T-helper 2 cell treated with Interferon-gamma antibody and Interleukin-4, amounts not matched to agents 100 ng/mL and 5 ng/mL, for 36 hours (primary cell): ENCODE measurements at regions not wholly inside any gene's neighbourhood (a gene's known extent, or its start where the extent isn't known, plus 50 kb on each side); places are given as distances from the start of the nearest gene placed in this dataset.
"Not testable (repeated sequence)": the region's sequence is repeated elsewhere in the genome, so short reads cannot be mapped to it uniquely, and the experiment has no call there.

Experiments used
- intact Hi-C: fragments of 100-400 bp; cut with micrococcal nuclease; formaldehyde crosslinking; loops from one replicate; pipeline ENCODE4 v1.15.1; 2023

DNA sequence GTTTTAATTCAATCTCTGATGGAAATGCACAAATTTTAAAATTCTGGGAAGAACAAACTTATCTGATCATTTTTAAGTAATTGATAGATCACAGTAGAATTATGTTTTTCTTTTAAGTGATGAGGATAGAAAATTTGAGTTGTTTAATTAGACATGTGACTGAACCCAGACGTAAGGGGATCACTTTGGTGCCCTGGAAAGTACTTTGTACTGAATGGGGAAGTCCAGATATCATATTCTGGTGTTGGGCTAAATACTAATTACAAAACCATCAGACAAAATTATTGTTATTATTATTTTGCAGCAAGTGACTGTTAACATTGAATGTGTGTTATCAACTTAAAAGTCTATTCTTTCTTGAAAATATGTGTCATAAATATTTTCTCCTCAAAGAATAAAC, 994.6 kb downstream of the TSN start:
- intact Hi-C loops = no loop called here

DNA sequence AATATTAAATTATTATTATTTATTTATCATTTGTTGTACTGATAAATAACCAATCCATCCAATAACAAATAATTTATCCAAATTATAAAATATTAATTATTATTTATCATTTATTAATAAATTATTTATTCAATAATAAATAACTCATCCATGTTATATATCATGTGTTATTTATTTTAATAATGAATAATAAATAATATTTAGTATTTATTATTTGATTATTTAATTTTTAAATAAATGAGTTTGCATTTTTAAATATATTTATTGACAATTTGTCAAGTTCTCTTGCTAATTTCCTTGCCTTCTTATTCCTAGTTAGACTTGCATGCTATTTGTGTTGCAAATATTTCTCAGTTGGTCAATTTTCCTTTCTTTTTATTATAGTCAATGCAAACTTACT, 995.4 kb downstream of the TSN start:
- intact Hi-C loops = no loop called here

DNA sequence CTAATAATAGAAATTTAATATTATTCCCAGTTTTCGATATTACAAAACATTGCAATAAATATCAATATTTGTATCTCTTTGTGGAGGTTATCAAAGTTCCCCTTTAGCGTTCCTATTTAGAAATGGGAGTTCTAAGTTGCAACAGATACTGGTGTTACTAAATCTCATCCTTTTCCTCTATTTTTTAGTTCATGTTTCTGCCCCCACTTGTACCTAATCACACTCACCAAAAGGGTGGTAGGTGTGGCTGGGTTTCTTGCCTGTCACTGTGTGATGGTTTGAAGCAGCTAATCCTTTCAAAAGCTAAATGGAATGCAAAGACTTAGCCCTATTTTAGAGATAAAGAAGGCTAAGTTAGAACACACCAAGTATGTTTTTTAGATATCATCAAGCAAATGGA, 997.9 kb downstream of the TSN start:
- intact Hi-C loops = no loop called here

DNA sequence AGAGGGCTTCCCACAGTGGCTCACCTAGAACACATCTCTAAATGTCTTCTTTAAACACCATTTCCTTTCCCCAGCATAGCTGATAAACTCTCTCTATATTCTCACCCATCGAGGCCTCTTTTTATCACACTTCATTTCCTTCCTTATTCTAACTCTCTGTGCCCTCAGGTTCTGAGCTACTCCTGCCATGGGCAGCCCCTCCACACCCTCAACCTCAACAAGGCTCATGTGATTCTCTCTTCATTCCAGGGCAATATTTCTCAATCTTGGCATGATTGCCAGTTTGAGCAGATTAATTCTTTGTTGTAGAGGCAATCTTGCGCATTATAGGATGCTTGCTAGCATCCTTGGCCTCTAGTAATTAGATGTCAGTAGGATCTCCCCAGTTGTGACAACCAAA, 999.1 kb downstream of the TSN start:
- intact Hi-C loops = no loop called here

DNA sequence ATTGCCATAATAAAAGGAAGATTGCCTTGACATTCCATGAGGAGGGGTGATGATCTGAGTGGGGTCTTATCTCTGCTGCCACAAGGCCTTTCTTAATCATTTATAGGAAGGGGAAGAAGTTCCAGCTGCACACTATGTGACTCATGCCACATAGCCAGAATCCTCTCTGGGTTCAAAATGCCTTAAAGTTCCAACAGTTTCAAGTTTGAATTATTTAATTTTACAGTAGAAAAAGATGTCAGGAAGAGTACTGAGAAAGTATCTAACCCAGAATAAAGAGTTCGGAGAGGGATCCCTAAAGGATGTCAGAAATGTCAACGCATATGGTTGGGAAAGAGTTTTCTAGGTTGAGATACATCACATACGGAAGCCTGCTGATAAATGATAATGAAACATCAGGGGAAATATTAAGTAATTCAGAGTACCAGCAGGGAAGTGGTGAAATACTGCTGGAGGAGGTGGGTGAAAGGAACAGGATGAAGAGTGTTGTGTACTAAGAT, 999.9 kb downstream of the TSN start:
- intact Hi-C loops = no loop called here

DNA sequence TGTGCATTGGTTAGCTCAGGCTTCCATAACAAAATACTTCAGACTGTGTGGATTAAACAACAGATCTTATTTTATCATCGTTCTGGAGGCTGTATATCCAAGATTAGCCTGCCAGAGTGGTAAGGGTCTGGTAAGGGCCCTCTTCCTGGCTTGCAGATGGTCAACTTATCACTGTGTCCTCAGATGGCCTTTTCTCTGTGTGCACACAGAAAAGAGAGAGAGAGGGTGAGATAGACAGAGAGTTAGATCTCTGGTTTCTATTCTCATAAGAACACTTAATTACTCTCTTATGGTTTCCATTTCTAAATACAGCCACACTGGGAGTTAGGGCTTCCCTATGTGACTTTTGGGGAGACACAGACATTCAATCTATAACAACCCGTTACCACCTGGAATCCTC, 1003.5 kb downstream of the TSN start:
- intact Hi-C loops = no loop called here

DNA sequence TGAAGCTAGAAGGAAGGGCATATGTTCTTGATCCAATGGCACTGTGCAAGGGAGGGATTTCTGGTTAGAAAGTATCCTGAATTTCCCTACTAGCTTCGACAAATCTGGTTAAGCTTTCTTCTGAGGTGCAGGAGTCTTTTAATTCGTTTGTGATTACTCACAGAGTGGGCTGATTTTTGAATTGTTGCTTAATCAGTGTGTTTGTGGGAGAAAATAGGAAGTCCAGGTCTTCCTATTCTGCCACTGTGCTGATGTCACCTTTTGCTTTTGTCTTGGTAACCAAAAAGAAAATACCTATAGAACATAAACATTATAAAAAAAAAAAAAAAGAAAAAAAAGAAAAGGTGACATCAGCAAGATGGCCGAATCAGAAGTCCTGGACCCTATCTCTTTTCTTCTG, 1008.6 kb downstream of the TSN start:
- intact Hi-C loops = no loop called here

DNA sequence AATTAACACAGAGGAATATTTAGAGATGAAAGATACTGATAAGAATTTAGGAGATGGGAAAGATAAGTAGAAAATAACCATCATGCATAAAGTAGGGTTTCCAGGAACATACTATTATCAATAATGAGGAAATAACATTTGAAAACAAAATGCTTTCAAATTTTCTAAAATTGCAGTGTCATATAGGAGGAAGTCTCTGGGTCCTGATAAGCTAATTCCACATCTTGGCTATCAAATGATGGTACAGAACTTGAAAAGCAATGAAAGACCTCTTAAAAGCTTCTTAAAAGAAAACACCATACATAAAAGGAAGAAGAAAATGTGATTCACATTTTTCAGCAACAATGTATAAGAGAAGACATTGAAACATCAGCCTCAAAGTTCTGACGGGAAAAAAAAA, 1024.8 kb downstream of the TSN start:
- intact Hi-C loops = no loop called here

DNA sequence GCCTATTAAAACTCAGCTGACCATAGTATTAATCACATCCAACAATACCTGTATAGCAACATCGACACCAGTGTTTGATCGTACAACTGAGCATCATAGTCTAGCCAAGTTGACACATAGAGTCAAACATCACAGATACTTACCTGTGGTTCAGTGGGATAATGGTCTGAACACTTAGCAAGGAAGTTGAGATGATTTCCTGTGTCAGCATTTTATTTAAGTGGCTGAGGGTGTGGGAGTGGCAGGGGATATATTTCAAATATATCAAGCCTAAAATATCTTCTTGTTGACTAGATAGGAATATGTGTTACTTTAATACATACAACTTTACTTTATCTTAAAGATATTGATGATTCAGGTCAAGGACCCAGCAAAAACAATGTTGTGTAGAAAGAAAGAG, 1038.6 kb downstream of the TSN start:
- intact Hi-C loops = no loop called here

DNA sequence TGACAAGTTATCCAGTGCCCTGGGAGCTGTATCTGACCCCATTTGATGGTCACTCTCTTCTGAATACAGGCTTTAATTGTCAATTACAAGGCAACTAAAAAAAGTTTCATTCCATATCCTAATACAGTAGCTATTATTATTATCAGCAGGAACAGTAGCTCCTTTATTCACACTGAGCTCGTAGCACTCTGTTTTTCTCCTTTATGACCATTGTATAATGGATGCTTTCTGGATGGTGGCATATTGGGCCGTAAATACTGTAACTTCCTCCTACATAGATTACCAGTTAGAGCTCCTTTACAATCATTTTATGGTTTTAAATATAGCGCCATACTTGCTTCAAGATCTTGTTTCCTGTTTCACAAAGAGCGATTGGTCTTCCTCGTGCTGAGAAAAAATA, 1040.3 kb downstream of the TSN start:
- intact Hi-C loops = no loop called here

DNA sequence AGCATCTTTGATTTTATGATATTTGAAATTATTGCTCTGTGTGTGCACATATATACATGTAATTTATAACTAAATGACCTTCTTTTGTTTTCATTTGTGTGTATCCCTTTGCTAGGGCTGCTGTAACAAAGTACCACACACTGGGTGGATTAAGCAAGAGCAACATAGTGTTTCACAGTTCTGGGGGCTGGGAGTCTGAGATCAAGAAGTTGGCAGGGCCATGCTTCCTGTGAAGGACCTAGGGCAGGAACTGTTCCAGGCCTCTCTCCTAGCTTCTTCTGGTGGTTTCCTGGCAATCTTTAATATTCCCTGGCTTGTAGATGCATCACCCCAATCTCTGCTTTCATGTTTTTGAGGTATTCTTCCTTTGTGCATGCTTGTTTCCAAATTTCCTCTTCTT, 1043.9 kb downstream of the TSN start:
- intact Hi-C loops = no loop called here

DNA sequence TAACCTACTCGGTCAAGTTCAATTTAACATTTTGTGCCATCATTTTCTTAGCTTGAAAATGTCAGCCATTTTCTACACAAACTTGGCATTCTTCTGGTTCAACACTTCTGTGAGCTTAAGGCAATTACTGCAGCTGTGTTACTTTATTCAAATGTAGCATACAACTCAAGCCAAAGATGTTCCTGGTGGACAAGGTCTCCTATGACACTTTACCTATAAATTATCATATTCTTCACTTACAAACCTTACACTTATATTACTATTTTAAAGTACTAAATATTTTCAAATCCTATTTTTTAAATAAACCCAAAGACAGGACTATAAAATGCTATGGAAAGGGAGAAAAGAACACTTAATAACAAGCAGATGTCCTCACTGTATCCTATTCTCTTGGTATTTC, 1045.3 kb downstream of the TSN start:
- intact Hi-C loops = no loop called here

DNA sequence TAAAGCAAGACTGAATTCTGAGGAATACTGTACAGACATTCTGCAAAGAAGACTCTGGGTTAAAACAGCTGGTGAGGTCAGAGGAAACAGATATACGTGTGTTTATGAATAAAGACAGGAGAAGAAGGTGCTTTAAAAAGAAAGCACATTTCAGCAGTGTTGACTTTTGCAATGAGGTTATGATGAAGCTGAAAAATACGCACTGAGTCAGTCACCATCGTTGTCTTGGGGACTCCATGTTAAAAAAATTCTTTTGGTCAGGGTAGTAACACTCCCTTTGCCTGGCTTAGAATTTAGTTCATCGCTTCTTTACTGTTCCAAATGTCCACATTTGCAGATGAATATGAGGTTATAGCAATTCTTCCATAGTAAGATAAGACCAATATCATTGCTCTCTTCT, 1049.0 kb downstream of the TSN start:
- intact Hi-C loops = no loop called here

DNA sequence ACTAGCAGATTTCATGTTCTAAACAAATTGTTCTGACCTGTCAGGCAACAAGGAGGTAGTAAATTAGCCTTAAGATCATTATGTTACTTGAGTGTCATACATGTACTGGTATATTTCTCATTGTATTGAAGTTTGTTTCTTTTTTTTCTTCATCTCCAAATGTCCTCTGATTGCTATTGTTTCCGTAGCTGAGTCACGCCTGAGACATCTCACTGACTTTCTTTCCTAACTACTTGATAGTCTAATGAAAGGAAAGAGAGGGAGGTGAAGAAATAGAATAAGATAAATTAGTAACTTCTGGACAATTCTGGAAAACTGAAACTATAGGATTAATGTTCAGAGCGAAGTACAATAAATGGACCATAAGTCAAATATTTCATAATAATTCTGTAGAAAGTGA, 1049.9 kb downstream of the TSN start:
- intact Hi-C loops = no loop called here

DNA sequence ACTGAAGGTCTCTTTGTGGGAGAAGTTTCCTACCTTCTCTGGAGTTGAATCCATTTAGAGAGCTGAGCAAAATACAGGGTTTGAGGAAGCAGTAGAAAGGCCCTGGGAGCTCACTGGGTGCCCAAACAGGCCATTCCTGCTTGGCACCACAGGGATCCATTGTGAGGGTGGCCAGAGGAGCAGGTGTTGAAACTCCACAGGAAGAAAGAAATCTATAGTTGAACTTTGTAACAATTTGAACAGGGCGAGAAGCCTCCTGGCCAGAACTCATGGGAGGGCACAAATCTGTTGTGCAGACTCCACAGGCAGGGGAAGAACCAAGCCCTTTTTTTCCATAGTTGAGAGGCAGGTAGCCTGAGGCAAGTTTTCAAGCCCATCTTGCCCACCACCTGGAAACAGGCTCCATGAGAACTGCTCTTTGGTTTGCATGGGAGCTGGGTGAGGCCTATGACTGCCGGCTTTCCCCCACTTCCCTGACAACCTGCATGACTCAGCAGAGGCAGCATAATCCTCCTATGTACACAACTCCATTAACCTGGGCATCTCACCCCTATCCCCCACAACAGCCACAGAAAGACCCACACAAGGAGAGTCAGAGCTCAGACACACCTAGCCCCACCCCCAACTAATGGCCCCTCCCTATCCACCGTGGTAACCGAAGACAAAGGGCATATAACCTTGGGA, 1053.0 kb downstream of the TSN start:
- intact Hi-C loops = no loop called here

DNA sequence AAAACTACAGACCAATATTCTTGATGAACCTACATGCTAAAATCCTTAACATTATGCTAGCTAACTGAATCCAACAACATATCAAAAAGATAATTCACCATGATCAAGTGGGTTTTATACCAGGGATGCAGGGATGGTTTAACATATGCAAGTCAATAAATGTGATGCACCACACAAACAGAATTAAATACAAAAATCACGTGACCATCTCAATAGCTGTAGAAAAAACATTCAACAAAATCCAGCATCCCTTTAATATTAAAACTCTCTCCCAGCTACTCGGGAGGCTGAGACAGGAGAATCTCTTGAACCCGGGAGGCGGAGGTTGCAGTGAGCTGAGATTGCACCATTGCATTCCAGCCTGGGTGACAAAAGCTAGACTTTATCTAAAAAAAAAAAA, 1056.8 kb downstream of the TSN start:
- intact Hi-C loops = not testable (repeated sequence)

DNA sequence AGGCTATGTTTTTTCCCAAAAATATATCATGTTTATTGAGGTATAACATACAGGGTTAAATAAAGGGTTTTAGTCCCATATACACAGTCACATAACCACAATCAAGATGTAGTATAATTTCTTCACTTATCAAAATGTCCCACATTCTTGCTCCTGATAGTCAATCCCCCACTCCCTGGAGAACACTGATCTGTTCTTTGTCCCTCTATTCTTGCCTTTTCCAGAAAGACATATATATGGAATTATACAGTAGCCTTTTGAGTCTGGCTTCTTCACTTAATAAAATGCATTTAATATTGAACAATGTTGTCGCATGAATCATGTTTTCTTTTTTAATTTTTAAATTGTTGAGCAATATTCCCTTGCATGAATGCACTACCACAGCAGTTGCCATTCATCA, 1059.7 kb downstream of the TSN start:
- intact Hi-C loops = no loop called here

DNA sequence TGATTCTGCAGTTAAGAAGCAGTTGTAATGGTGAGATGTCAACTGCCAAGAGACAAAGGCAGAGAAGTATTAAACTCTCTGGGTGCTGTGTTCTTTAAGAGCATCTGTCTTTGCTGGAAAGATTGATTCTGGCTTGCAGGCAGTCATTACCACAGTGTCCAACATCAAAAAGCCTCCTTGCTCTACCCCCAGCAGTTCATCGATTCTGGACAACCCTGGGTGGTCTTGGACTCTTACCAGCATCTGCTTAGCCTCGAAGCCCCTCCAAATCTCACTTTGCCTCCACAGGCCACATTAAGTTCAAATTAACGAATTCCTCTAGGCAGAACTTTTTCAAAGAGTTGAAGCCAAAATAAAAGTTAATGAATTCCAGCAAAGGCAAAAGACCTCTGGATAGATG, 1061.4 kb downstream of the TSN start:
- intact Hi-C loops = no loop called here

DNA sequence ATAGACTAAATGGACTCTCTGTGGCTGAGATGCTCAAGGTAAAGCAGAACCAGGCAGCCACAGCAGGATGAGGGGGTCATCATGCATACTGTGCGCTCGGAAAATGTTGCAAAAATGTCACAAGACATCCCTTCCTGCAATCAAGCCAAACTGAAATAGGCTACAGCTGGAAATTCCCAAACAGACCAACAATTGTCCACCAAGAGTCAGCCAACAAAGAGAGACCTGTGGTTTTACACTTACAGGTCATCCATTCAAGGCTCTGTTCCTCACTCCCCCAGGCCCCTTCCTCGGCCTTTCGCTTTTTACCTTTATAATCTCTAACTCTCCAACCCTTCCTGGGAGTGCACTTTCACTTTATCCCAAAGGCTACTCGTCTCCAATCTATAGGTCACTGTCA, 1066.9 kb downstream of the TSN start:
- intact Hi-C loops = no loop called here

DNA sequence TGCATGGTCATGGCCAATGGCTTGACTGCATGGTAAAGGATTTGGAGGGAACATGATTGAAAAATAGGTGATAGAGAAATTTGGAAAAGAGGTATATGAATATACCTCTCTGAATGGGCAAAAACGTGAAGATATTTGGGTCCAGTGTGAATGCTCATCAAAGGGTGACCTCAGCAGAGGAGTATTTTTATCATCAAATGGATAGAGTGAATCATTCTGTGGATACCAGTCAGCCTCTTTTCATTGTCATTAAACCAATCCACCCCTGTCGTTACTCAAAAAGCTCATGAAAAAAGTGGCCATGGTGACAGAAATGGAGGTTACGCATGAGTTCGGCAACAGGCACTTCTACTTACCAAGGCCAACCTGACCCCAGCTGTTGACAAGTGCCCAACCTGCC, 1074.7 kb downstream of the TSN start:
- intact Hi-C loops = no loop called here

DNA sequence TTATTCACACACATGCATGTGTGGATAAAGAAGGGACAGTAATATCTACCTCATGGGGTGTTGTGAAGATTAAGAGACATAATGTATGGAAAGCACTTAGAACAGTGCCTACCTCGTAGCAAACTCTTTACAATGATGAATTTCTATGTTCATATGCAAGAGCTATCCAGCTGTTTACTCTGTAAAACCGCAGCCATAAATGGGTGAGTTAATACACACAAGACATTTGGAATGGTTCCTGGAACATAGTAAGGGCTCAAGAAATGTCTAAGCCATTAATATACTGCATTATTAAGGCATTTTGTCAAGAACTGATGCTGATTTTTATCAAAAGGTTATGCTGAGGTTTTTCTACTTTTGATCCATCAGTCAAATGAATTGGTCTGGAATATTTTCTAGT, 1076.2 kb downstream of the TSN start:
- intact Hi-C loops = no loop called here

DNA sequence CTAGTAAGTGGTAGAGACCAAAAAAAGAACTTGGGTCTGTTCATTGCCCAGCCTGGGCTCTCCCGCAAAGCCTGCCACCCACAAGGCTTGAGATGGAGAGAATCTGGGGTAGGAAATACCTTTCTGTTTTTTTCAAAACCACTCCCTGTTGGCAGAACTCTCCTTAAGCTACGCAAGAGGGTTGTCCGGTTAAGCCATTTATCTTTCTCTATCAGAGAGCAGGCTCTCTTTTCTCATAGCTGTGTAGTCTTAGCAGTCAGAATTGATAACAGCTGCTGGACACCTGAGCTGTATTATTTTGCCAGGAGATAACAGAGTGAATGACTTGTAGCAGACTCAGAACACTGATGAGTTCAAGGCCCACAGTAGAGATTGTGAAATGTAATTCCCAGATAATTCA, 1088.1 kb downstream of the TSN start:
- intact Hi-C loops = no loop called here

DNA sequence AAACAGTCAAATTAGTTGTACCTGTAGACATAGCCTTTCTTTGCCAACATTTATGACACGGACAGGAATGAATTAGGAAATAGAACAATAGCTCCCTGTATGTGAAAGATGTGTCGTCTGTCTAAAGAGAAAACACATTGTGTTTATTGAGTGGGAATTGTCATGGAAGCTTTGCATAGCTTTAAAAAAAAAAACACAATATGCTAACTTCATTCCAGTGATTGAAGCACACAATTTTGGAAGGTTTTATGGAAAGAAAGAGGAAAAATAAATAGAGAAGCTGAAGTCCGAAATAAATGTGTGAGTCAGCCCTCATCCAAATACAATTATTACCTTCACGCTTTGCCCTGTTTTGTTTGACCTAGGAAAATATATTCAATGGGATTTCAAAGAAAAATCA, 1095.7 kb downstream of the TSN start:
- intact Hi-C loops = no loop called here

DNA sequence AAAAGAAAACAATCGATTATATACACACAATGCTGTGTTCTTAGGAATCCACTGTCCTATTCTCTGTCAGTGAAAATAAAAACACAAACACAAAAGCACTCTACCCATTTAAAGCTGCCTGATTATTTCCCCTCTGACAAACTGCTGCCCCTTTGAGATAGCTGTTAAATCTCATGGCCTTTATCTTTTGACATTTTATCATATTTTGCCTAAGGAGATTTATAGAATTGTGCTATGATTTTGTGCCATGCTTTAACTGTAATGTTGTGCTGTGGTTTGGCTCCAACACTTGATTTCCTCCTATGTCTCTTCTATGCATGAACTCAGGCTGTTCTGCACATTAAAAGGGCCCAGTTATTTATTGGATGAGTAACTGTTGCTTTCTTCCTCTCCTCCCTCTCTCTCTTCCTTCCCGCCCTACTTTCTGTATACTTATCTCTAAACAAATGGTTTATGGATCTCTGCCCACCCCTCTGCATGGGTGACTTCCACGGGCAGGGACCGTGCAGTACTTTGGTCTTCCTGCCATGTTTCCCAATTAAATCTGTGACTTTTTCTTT, 1096.6 kb downstream of the TSN start:
- intact Hi-C loops = no loop called here
